ENCODE measurements at regions not wholly inside any gene's neighbourhood (a gene's known extent, or its start where the extent isn't known, plus 50 kb on each side); places are given as distances from the start of the nearest gene placed in this dataset.
"Not testable (repeated sequence)": the region's sequence is repeated elsewhere in the genome, so short reads cannot be mapped to it uniquely, and the experiment has no call there.

DNA sequence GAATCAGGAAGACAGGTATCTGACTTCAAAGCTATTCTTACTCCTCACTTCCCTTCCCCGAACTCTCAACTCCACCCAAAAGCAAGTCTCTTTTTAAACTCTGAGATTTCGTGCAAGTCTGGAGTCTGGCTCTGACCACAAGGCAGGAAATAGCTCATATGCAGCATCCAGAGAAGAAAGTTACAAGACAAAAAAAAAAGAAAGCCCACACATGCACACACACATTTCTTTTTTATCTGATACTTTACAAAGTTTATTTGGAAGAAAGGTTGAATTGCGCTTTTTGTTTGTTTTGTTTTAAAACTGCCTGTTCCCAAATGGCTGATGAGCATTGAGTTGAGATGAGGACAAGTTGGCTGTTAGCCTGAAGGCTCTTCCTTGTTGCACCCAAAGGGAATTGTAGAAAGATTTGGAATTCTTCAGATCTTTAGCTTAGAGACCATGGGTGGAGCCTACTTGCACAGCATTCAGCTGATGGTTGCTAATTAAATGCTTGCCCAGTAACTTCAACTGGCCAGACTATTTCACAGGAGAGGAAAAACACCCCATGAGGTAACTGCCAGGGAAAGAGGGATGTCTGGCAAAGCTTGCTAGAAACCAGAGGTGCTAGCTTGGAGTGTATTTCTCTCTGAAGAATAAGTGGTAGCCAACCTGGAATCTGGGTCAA is 490.3 kb downstream of the TTLL7 start:
- DNase-seq (peak in 9 of 10 donors; percentile 9 to 81 (median 53)), ATAC-seq (peak; percentile 98 to 99)
- Mint-ChIP-seq H3K4me1 (peaks cover 29 to 38% (median 32%) of the 10 kb centered on the region in 4 donors), H3K4me3 (peak overlapping the region; percentile 59 to 82 (median 76)), H3K27ac (peak overlapping the region; percentile 77 to 98 (median 88)), H3K9me3 (peaks cover 0 to 15% (median 0%) of the 10 kb centered on the region in 9 donors), H3K36me3 (peaks cover 0 to 10% (median under 1%) of the 10 kb centered on the region in 3 donors), H3K27me3 (no peaks in the 10 kb centered on the region)
- POLR2A ChIA-PET, result interaction anchor here (0.6 to 3.3 kb wide), 4 partner anchors 10 to 500 kb away, joined by 6 to 8 read pairs (median 6); no protein-coding TSS in a partner anchor

GRCh38 chr1:83505148-83505547 is 493.8 kb downstream of the TTLL7 start:
- ATAC-seq, result no peak
- peaks cover 0 to 14% (median 2%) of the 10 kb centered on the region in 3 donors for H3K36me3 Mint-ChIP-seq
- peak overlapping the region in 4 of 10 donors; percentile 3 to 69 (median 6) for H3K27ac Mint-ChIP-seq
- POLR2A ChIA-PET, result no interaction called here
- no peaks in the 10 kb centered on the region for H3K27me3 Mint-ChIP-seq
- H3K9me3 Mint-ChIP-seq, result peaks cover 0 to 15% (median 2%) of the 10 kb centered on the region in 9 donors
- H3K4me3 Mint-ChIP-seq, result peak overlapping the region in 1 of 10 donors; percentile 1
- H3K4me1 Mint-ChIP-seq, result peaks cover 29 to 54% (median 37%) of the 10 kb centered on the region in 4 donors
- DNase-seq, result no peak

DNA sequence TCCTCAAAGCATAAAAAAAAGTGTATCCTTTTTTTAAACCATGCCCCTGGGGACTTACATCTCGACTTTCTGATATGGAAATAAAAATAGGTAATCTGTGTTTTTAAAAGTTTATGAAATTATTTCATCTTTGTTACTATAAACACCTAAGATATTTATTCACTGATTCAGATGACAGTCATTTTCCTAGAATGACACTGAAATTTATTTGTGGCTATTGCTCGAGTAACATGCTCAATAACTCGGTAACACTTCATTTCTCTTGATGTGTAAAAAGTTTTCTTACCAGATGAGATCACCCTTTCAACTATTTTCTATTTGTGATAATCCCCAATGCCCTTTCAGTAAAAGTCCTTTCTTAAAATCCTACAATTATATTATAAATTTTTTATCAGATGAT is 495.8 kb downstream of the TTLL7 start:
- Mint-ChIP-seq H3K4me3 (no peak overlapping the region), H3K27me3 (no peaks in the 10 kb centered on the region), H3K9me3 (peaks cover 0 to 15% (median 2%) of the 10 kb centered on the region in 9 donors), H3K27ac (peak overlapping the region in 1 of 10 donors; percentile 27), H3K4me1 (peaks cover 22 to 42% (median 23%) of the 10 kb centered on the region in 4 donors), H3K36me3 (peaks cover 0 to 14% (median 4%) of the 10 kb centered on the region in 3 donors)
- no peak for ATAC-seq
- POLR2A ChIA-PET, result no interaction called here
- no peak for DNase-seq

DNA sequence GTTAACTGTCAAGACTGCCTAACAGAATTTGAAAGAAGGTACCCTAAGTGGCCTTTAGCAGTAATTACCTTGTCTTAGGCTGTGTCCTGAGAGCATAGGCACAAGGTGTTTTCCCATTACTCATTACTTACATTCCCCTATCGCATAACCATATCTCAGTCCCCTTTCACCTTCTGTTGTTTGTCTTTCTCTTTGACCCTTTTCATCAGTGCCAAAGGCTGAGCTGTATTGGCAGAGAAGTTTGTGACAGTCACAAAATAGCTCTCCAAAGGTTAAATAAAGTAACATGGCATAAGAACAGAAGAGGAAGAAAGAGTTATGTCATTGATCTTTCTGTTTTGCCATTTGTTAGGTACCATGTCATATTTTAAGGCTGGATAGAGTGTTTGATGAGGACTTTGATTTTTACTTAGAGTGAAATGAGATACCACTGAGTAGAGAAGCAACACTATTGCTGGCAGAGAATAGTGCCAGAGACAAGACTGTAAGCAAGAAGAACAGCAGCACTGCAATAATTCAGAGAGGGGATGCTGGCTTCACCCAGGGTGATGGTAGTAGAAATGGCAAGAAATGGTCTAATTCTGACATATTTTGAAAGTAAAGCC is 497.8 kb downstream of the TTLL7 start:
- H3K4me3 Mint-ChIP-seq, result no peak overlapping the region
- H3K36me3 Mint-ChIP-seq, result peaks cover 0 to 14% (median 5%) of the 10 kb centered on the region in 3 donors
- ATAC-seq, result no peak
- peaks cover 0 to 14% (median 2%) of the 10 kb centered on the region in 9 donors for H3K9me3 Mint-ChIP-seq
- DNase-seq, result no peak
- H3K27me3 Mint-ChIP-seq, result no peaks in the 10 kb centered on the region
- POLR2A ChIA-PET, result interaction anchor here (0.6 kb wide), 1 partner anchor 8 kb away, joined by 4 read pairs; no protein-coding TSS in a partner anchor
- H3K4me1 Mint-ChIP-seq, result peaks cover 12 to 32% (median 14%) of the 10 kb centered on the region in 4 donors
- H3K27ac Mint-ChIP-seq, result peak overlapping the region in 5 of 10 donors; percentile 5 to 52 (median 16)

DNA sequence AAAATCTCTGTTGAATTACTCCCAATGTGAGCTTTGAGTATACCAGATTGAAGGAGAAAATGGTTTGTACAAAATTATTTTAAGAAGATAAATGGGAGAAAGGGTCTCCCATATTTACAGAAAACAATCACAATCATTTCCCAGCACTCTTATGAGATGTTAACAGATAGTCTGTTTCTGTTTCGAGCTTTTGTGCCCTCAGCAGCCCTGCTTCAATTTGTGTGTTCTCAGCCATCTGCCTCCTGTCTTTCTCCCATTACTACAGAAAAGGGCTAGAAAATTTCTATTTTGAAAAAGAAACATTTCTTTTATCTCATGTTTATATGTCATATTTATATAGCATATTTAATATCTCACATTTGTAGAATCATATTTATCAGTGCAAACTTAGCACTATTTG is 498.4 kb downstream of the TTLL7 start:
- peak overlapping the region in 1 of 10 donors; percentile 16 for H3K27ac Mint-ChIP-seq
- H3K9me3 Mint-ChIP-seq, result peaks cover 0 to 11% (median 2%) of the 10 kb centered on the region in 9 donors
- H3K36me3 Mint-ChIP-seq, result peaks cover 0 to 10% (median 6%) of the 10 kb centered on the region in 3 donors
- POLR2A ChIA-PET, result no interaction called here
- H3K4me3 Mint-ChIP-seq, result no peak overlapping the region
- DNase-seq, result no peak
- H3K4me1 Mint-ChIP-seq, result peaks cover 9 to 27% (median 12%) of the 10 kb centered on the region in 4 donors
- no peak for ATAC-seq
- H3K27me3 Mint-ChIP-seq, result no peaks in the 10 kb centered on the region

DNA sequence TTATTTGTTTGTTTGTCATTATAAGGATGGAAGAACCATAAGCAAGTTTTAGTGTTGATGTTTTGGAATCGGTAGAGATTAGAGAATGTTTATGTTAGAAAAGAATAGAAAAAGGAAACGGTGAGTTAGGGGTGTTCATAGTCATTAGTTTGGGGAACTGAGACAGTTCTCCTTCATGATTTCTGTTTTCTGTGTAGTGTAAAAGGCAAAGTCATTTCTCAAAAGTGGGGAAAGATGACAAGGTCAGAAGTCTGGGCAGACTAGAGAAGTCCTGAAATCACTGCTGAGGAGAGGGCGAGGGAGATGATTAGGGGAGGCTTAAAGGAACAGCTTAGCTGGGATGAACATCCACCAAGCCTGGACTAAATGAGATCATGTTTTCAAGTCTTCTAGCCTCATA is 498.9 kb downstream of the TTLL7 start:
- POLR2A ChIA-PET, result no interaction called here
- Mint-ChIP-seq H3K4me1 (peaks cover 8 to 23% (median 11%) of the 10 kb centered on the region in 4 donors), H3K9me3 (peaks cover 0 to 7% (median 2%) of the 10 kb centered on the region in 9 donors), H3K36me3 (peaks cover 0 to 9% (median 6%) of the 10 kb centered on the region in 3 donors), H3K27me3 (no peaks in the 10 kb centered on the region), H3K27ac (peak overlapping the region in 2 of 10 donors; percentile 13 to 16), H3K4me3 (no peak overlapping the region)
- ATAC-seq (no peak), DNase-seq (no peak)

GRCh38 chr1:83497563-83497962 is 501.4 kb downstream of the TTLL7 start:
- ATAC-seq (no peak), DNase-seq (no peak)
- peaks cover 0 to 12% (median 5%) of the 10 kb centered on the region in 3 donors for H3K36me3 Mint-ChIP-seq
- peaks cover 0 to 8% (median 0%) of the 10 kb centered on the region in 9 donors for H3K9me3 Mint-ChIP-seq
- H3K4me3 Mint-ChIP-seq, result no peak overlapping the region
- peak overlapping the region in 1 of 10 donors; percentile 11 for H3K27ac Mint-ChIP-seq
- H3K4me1 Mint-ChIP-seq, result peaks cover 7 to 22% (median 11%) of the 10 kb centered on the region in 4 donors
- POLR2A ChIA-PET, result interaction anchor here (1.7 kb wide), 1 partner anchor 10 kb away, joined by 6 read pairs; no protein-coding TSS in a partner anchor
- no peaks in the 10 kb centered on the region for H3K27me3 Mint-ChIP-seq

GRCh38 chr1:83495560-83495959 is 503.4 kb downstream of the TTLL7 start:
- Mint-ChIP-seq H3K36me3 (peaks cover 0 to 8% (median 5%) of the 10 kb centered on the region in 3 donors), H3K4me1 (peaks cover 2 to 7% (median 4%) of the 10 kb centered on the region in 4 donors), H3K4me3 (no peak overlapping the region), H3K27ac (no peak overlapping the region), H3K27me3 (no peaks in the 10 kb centered on the region), H3K9me3 (peaks cover 0 to 8% (median 0%) of the 10 kb centered on the region in 9 donors)
- ATAC-seq, result no peak
- DNase-seq, result no peak
- POLR2A ChIA-PET, result no interaction called here

DNA sequence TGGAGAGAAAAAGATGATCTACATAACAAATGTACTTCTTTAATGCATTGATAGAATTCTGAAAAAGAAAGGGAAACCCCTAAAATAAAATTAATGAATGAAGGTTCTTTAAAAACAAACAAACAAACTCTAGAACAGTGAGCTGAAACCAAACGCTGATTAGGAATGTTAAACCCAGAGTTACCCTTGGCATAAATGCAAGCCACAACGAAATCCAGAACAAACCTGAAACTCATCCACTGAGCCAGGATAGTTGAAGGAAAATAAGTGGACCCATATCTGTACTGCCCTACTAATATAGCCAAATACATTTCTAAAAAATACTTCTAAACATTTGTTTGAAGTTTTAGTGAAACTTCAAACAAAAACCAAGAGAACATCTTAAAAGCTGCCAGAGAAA is 505.3 kb downstream of the TTLL7 start:
- POLR2A ChIA-PET, result no interaction called here
- H3K27me3 Mint-ChIP-seq, result no peaks in the 10 kb centered on the region

GRCh38 chr1:83491930-83492329 is 507.0 kb downstream of the TTLL7 start:
- POLR2A ChIA-PET, result no interaction called here

More for the DNA sequence above, 505.3 kb downstream of the TTLL7 start:
- Mint-ChIP-seq H3K4me3 (no peak overlapping the region), H3K9me3 (peaks cover 0 to 8% (median 0%) of the 10 kb centered on the region in 9 donors), H3K27ac (peak overlapping the region in 1 of 10 donors; percentile 10), H3K36me3 (peaks cover 0 to 8% (median 5%) of the 10 kb centered on the region in 3 donors), H3K4me1 (peaks cover 0 to 7% (median 1%) of the 10 kb centered on the region in 4 donors)
- DNase-seq, result no peak
- ATAC-seq, result no peak

DNA sequence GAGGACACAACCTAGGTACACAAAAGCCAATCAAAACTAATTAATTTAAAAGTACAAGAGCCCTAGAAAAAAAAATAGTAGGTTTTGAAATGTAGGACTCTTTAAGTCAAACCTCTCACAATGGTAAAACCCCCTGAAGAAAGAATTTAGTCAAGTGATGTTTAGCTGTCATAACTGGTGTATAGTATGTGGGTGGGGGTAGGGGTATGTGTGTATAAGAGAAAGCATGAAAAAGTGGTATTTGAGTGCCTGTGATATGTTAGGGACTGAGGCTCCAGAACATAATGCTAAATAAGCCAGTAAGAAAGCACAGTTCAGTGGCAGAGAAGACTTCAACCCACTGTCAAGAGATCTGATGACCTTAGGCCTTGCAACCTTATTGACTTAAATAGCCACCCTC is 507.9 kb downstream of the TTLL7 start:
- H3K4me1 Mint-ChIP-seq, result peaks cover 3 to 17% (median 10%) of the 10 kb centered on the region in 4 donors
- DNase-seq (no peak), ATAC-seq (no peak)
- H3K9me3 Mint-ChIP-seq, result peaks cover 0 to 8% (median 0%) of the 10 kb centered on the region in 9 donors
- peaks cover 0 to 8% (median under 1%) of the 10 kb centered on the region in 3 donors for H3K36me3 Mint-ChIP-seq
- no peak overlapping the region for H3K4me3 Mint-ChIP-seq
- POLR2A ChIA-PET, result interaction anchor here (1.3 kb wide), 1 partner anchor 17 kb away, joined by 8 read pairs; no protein-coding TSS in a partner anchor
- H3K27ac Mint-ChIP-seq, result peak overlapping the region in 1 of 10 donors; percentile 27
- no peaks in the 10 kb centered on the region for H3K27me3 Mint-ChIP-seq

More at GRCh38 chr1:83491930-83492329, 507.0 kb downstream of the TTLL7 start:
- ATAC-seq (no peak), DNase-seq (no peak)
- peaks cover 0 to 8% (median 2%) of the 10 kb centered on the region in 3 donors for H3K36me3 Mint-ChIP-seq
- no peak overlapping the region for H3K4me3 Mint-ChIP-seq
- no peaks in the 10 kb centered on the region for H3K27me3 Mint-ChIP-seq
- H3K27ac Mint-ChIP-seq, result no peak overlapping the region
- peaks cover 0 to 8% (median 0%) of the 10 kb centered on the region in 9 donors for H3K9me3 Mint-ChIP-seq
- H3K4me1 Mint-ChIP-seq, result peaks cover 3 to 17% (median 7%) of the 10 kb centered on the region in 4 donors

DNA sequence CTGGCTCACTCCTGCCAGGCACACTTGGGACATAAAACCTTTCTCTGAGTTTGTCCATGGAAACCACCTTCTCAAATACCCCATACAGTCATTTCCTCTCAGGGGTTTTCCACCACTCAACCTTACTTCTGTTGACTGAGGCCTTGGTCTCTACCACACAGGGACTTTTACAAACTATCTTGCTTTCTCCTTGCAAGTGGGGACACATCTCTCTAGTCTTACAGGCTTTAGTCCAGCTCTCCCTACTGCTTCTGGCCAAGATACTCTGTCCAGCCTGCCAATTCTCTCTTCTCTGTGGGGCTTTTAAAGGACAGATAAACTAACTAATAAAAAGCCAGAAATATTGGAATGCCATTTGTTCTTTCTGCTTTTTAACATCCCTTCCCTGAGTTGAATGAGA is 510.8 kb downstream of the TTLL7 start:
- POLR2A ChIA-PET, H3K9me3 Mint-ChIP-seq, H3K27me3 Mint-ChIP-seq, H3K36me3 Mint-ChIP-seq, H3K4me3 Mint-ChIP-seq: not testable (repeated sequence)
- peak overlapping the region in 4 of 10 donors; percentile 0 to 50 (median 22) for H3K27ac Mint-ChIP-seq
- peak; percentile 73 to 92 for ATAC-seq
- peak in 1 of 10 donors; percentile 5 for DNase-seq
- H3K4me1 Mint-ChIP-seq, result peaks cover 3 to 17% (median 10%) of the 10 kb centered on the region in 4 donors
